Adipocyte (in vitro differentiated cells): ENCODE measurements at regions not wholly inside any gene's neighbourhood (a gene's known extent, or its start where the extent isn't known, plus 50 kb on each side); places are given as distances from the start of the nearest gene placed in this dataset.

Experiments used
- DNase-seq: peaks from one replicate; pipeline ENCODE4 v3.0.0-alpha.2; 2015; ENCODE audit warnings: low read depth
- H3K27me3 ChIP-seq: replicated peaks from 2 replicates; pipeline ENCODE4 v1.7.0; 2013; ENCODE audit warnings: mild to moderate bottlenecking, low read length, moderate library complexity; ENCODE audit not compliant: control insufficient read depth, insufficient read depth
- H3K36me3 ChIP-seq: 2 replicates; pipeline ENCODE4 v1.7.0; 2013; ENCODE audit warnings: low read length, mild to moderate bottlenecking, moderate library complexity; ENCODE audit not compliant: control insufficient read depth, insufficient read depth, severe bottlenecking
- H3K4me1 ChIP-seq: 2 replicates; pipeline ENCODE4 v1.7.0; 2013; ENCODE audit warnings: mild to moderate bottlenecking, low read length, moderate library complexity; ENCODE audit not compliant: control insufficient read depth, insufficient read depth
- H3K4me3 ChIP-seq: 2 replicates; pipeline ENCODE4 v1.7.0; 2013; ENCODE audit warnings: mild to moderate bottlenecking, low read length, moderate library complexity
- H3K9ac ChIP-seq: 2 replicates; pipeline ENCODE4 v1.7.0; 2013; ENCODE audit warnings: mild to moderate bottlenecking, low read length, moderate library complexity
- H3K9me3 ChIP-seq: 2 replicates; pipeline ENCODE4 v1.7.0; 2013; ENCODE audit warnings: mild to moderate bottlenecking, low read length, moderate library complexity; ENCODE audit not compliant: control insufficient read depth

GRCh38 chr3:72135636-72136035 is 350.7 kb upstream of the PROK2 start:
- Histone ChIP-seq H3K9me3 (peaks cover under 1% of the 10 kb centered on the region), H3K27me3 (peaks cover 7% of the 10 kb centered on the region), H3K4me1 (no peaks in the 10 kb centered on the region), H3K36me3 (no peaks in the 10 kb centered on the region), H3K4me3 (no peak overlapping the region), H3K9ac (no peak overlapping the region)
- no peak for DNase-seq

GRCh38 chr3:72134989-72135451 is 350.1 kb upstream of the PROK2 start:
- no peak for DNase-seq
- H3K4me1 ChIP-seq: no peaks in the 10 kb centered on the region
- H3K27me3 ChIP-seq: peaks cover 7% of the 10 kb centered on the region
- no peak overlapping the region for H3K4me3 ChIP-seq
- H3K36me3 ChIP-seq: no peaks in the 10 kb centered on the region
- H3K9ac ChIP-seq: no peak overlapping the region
- H3K9me3 ChIP-seq: peaks cover 3% of the 10 kb centered on the region

- peaks cover 10% of the 10 kb centered on the region for H3K4me1 ChIP-seq
Observed at GRCh38 chr3:72133329-72134011, 348.5 kb upstream of the PROK2 start.

GRCh38 chr3:72131899-72132298 is 347.0 kb upstream of the PROK2 start:
- DNase-seq: no peak
- H3K4me3 ChIP-seq: no peak overlapping the region
- H3K4me1 ChIP-seq: peaks cover 24% of the 10 kb centered on the region
- no peak overlapping the region for H3K9ac ChIP-seq
- peaks cover 3% of the 10 kb centered on the region for H3K9me3 ChIP-seq
- no peaks in the 10 kb centered on the region for H3K36me3 ChIP-seq
- H3K27me3 ChIP-seq: peaks cover 7% of the 10 kb centered on the region

More at GRCh38 chr3:72133329-72134011, 348.5 kb upstream of the PROK2 start:
- no peaks in the 10 kb centered on the region for H3K36me3 ChIP-seq
- H3K27me3 ChIP-seq: peaks cover 7% of the 10 kb centered on the region
- H3K4me3 ChIP-seq: no peak overlapping the region
- H3K9me3 ChIP-seq: peaks cover 3% of the 10 kb centered on the region
- no peak for DNase-seq
- no peak overlapping the region for H3K9ac ChIP-seq

GRCh38 chr3:72130565-72130964 is 345.6 kb upstream of the PROK2 start:
- Histone ChIP-seq H3K27me3 (peaks cover 6% of the 10 kb centered on the region), H3K4me1 (peaks cover 24% of the 10 kb centered on the region), H3K9ac (no peak overlapping the region), H3K9me3 (peaks cover 3% of the 10 kb centered on the region), H3K4me3 (no peak overlapping the region), H3K36me3 (no peaks in the 10 kb centered on the region)
- DNase-seq: no peak

DNA sequence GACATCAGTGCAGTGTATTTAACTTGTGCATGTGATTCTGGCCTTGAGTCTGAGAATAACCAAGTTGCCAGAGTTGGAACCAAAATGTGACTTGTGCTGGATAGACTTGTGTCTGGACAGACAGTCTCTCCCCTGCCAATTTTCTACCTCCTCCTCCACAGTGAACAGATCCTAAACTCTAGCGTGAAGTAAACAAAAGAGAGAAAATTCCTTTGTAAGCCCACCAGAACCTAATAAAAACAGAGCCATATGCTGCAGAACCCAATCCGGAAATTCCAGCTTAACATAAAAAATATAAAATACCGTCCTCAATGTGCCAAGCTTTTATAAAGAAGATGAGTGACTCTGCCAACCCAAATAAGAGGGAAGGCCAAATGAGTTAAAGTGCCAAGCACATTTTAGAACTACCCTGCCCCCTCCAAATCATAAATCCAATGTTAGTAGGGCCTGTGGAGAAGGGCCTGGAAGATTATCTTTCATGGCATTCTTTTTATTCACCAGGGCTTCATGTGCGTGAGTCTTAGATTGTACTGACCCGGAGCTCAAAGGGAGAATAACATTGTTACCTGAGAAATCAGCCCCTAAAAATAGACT is 344.6 kb upstream of the PROK2 start:
- no peaks in the 10 kb centered on the region for H3K36me3 ChIP-seq
- DNase-seq: peak; percentile 60
- H3K27me3 ChIP-seq: no peaks in the 10 kb centered on the region
- peaks cover 3% of the 10 kb centered on the region for H3K9me3 ChIP-seq
- no peak overlapping the region for H3K9ac ChIP-seq
- no peak overlapping the region for H3K4me3 ChIP-seq
- H3K4me1 ChIP-seq: peaks cover 24% of the 10 kb centered on the region

- Histone ChIP-seq H3K9me3 (peaks cover 3% of the 10 kb centered on the region), H3K4me3 (no peak overlapping the region), H3K9ac (no peak overlapping the region), H3K36me3 (no peaks in the 10 kb centered on the region), H3K27me3 (no peaks in the 10 kb centered on the region), H3K4me1 (peaks cover 30% of the 10 kb centered on the region)
- peak; percentile 24 for DNase-seq
Observed at GRCh38 chr3:72128921-72129320, 344.0 kb upstream of the PROK2 start.

DNA sequence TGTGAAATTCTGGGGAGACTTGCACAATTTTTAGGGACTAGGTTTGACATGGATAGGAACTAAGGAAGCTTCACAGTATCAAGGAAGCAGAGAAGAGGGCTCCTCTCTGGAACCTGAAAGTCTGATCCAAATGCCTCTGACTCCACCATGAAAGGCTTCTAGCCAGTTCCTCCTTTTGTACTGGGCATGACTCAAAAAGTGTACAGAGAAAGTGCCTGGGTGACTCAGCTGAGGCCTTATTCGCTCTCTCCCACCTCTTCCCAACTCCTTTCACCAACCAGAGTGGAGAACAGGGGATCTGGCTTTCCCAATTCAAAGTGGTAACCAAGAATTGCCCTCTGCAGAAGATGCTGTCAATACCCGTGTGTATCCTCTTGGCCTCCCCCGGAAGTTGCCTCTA is 342.9 kb upstream of the PROK2 start:
- DNase-seq: peak; percentile 24
- peaks cover 3% of the 10 kb centered on the region for H3K9me3 ChIP-seq

GRCh38 chr3:72127224-72127612 is 342.3 kb upstream of the PROK2 start:
- no peak for DNase-seq
- peaks cover 3% of the 10 kb centered on the region for H3K9me3 ChIP-seq
- no peaks in the 10 kb centered on the region for H3K27me3 ChIP-seq
- H3K4me1 ChIP-seq: peaks cover 37% of the 10 kb centered on the region
- H3K4me3 ChIP-seq: no peak overlapping the region
- no peaks in the 10 kb centered on the region for H3K36me3 ChIP-seq
- H3K9ac ChIP-seq: no peak overlapping the region

More for the DNA sequence above, 342.9 kb upstream of the PROK2 start:
- Histone ChIP-seq H3K4me3 (no peak overlapping the region), H3K27me3 (no peaks in the 10 kb centered on the region), H3K36me3 (no peaks in the 10 kb centered on the region), H3K9ac (no peak overlapping the region), H3K4me1 (peaks cover 37% of the 10 kb centered on the region)

DNA sequence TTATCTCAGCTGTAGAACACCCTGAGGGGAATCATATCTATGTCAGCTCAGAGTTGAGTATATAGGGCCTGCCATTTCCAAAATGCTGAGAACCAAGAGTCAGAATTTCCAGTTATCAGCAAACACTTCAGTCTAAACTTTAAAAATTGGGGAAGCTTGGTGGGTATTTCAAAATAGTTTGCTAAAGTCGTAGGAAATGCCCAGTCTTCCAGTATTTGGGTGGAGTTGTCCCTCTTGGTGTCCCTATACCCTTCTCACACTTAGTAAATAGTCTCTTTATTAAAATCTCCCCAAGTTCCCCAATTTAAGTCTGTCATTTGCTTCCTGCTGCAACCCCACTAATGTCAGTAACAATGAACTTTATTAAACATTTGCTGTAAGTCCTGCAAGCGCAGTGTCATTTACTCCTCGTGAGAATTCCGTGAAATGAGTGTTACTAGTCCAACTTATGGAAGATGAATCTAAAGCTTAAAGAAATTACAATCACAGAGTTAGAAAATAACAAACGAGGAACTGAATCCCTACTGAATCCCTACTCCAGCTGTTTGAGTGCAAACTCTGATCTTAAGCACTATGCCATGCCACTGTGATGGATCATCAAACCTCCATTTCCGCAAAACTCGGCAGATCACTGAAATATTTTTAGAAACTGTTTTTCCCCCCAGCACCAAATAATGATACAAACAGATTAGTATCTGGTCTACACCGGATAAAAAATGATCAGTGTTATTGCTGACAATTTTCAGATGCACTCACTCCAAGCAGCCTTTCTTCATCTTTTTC is 341.7 kb upstream of the PROK2 start:
- Histone ChIP-seq H3K27me3 (no peaks in the 10 kb centered on the region), H3K4me3 (no peak overlapping the region), H3K9me3 (peaks cover 3% of the 10 kb centered on the region), H3K4me1 (peaks cover 37% of the 10 kb centered on the region), H3K9ac (no peak overlapping the region), H3K36me3 (no peaks in the 10 kb centered on the region)
- no peak for DNase-seq

DNA sequence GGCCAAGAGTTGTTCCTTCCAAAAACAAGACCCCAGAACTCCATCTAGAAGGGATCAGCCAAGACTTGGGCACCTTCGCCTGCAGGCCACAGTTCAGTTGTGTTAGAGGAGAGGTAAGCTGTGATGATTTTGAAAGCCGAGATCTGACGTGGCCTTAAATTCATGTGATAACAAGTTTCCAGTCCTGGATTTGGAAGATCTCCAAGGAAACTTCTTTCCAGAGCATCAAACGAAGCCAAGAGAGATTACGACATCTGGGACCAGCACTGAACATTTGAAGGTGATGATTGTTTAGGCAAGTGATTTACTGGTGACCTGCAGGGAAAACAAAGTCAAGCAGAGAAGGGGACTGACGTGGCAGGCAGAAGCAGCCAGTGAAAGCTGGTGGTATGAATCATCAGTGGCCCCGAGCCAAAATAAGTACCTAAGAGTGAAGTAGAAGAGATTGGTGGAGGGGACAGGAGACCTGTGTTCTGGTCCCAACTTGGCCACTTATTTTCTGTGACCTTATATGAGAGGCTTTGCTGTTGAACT is 339.0 kb upstream of the PROK2 start:
- no peaks in the 10 kb centered on the region for H3K36me3 ChIP-seq
- H3K9me3 ChIP-seq: no peaks in the 10 kb centered on the region
- H3K9ac ChIP-seq: no peak overlapping the region
- no peak overlapping the region for H3K4me3 ChIP-seq
- peaks cover 31% of the 10 kb centered on the region for H3K4me1 ChIP-seq
- no peaks in the 10 kb centered on the region for H3K27me3 ChIP-seq
- peak; percentile 76 for DNase-seq
